Kidney (tissue), 13 donors: ENCODE measurements at regions not wholly inside any gene's neighbourhood (a gene's known extent, or its start where the extent isn't known, plus 50 kb on each side); places are given as distances from the start of the nearest gene placed in this dataset.

Experiments
- DNase-seq, 5 donors: peaks; one replicate each; pipeline ENCODE4 v3.0.0-alpha.2; 2013 to 2020
- FAIRE-seq: peaks from 2 replicates; lab custom pipeline; 2012; peaks lifted over from hg19 to GRCh38; lab: Jason Lieb, UNC
- H3K27ac ChIP-seq, 2 donors: one replicate each; pipeline ENCODE4 v1.7.0; 2013; ENCODE audit warnings: low read depth in 2 of 2, low read length in 2 of 2, inconsistent platforms in 1 of 2
- H3K27me3 ChIP-seq: one replicate; pipeline ENCODE4 v1.7.1; 2013; ENCODE audit warnings: low read length, inconsistent platforms; ENCODE audit not compliant: control insufficient read depth, insufficient read depth
- H3K36me3 ChIP-seq, 3 donors: one replicate each; pipeline versions ENCODE4 v1.7.0 to v1.7.1; 2013; ENCODE audit warnings: low read length in 3 of 3, control low read depth in 1 of 3, inconsistent platforms in 1 of 3; ENCODE audit not compliant: insufficient read depth in 3 of 3, control insufficient read depth in 2 of 3
- H3K4me1 ChIP-seq, 3 donors: one replicate each; pipeline versions ENCODE4 v1.7.0 to v1.7.1; 2013; ENCODE audit warnings: low read length in 3 of 3, inconsistent platforms in 1 of 3, low read depth in 1 of 3; ENCODE audit not compliant: control insufficient read depth in 2 of 3, insufficient read depth in 2 of 3
- H3K4me3 ChIP-seq, 3 donors: one replicate each; pipeline versions ENCODE4 v1.7.0 to v1.8.1; 2013; ENCODE audit warnings: low read length in 3 of 3, control low read depth in 1 of 3, inconsistent platforms in 1 of 3
- H3K9ac ChIP-seq, 3 donors: one replicate each; pipeline versions ENCODE4 v1.7.0 to v1.7.1; 2013; ENCODE audit warnings: low read length in 3 of 3, control low read depth in 1 of 3, inconsistent platforms in 1 of 3
- H3K9me3 ChIP-seq, 3 donors: one replicate each; pipeline versions ENCODE4 v1.7.0 to v1.7.1; 2013; ENCODE audit warnings: low read length in 3 of 3, control low read depth in 1 of 3, inconsistent platforms in 1 of 3; ENCODE audit not compliant: control insufficient read depth in 2 of 3, insufficient read depth in 1 of 3
- CTCF ChIP-seq: IDR thresholded peaks from 3 replicates; pipeline ENCODE4 v1.5.1; 2012; ENCODE audit warnings: mild to moderate bottlenecking, moderate library complexity, borderline replicate concordance; ENCODE audit not compliant: insufficient read depth; ENCODE audit errors: extremely low read depth
- intact Hi-C: fragments of 100-400 bp; cut with DNase I; formaldehyde crosslinking; loops from one replicate; pipeline ENCODE4 v1.11.1; 2022
- donor health status: control.
- donor health status: control.
- donor health status: control.
- donor health status: control.
- donor health status: control.
- donor health status: DM: yes; HTN: yes; CAD: no.
- donor health status: Normal renal cell carcinoma (clear cell type).

- peaks cover 0 to 4% (median 0%) of the 10 kb centered on the region in 3 donors for H3K4me1 ChIP-seq
- H3K36me3 ChIP-seq = no peaks in the 10 kb centered on the region
- no peaks in the 10 kb centered on the region for H3K27me3 ChIP-seq
- no peak overlapping the region for H3K27ac ChIP-seq
- FAIRE-seq = no peak
- H3K9ac ChIP-seq = no peak overlapping the region
- H3K4me3 ChIP-seq = no peak overlapping the region
- no peaks in the 10 kb centered on the region for H3K9me3 ChIP-seq
- intact Hi-C loops = no loop called here
- no peak for DNase-seq
- no peak for TF ChIP-seq CTCF
These were observed 195.8 kb upstream of the RASGEF1B start for GRCh38 chr4:81667539-81667938.

GRCh38 chr4:81666491-81666890, 194.8 kb upstream of the RASGEF1B start:
- Histone ChIP-seq H3K9me3 (no peaks in the 10 kb centered on the region), H3K36me3 (no peaks in the 10 kb centered on the region), H3K9ac (no peak overlapping the region), H3K27ac (no peak overlapping the region), H3K4me1 (peaks cover 0 to 4% (median 0%) of the 10 kb centered on the region in 3 donors), H3K27me3 (no peaks in the 10 kb centered on the region), H3K4me3 (no peak overlapping the region)
- FAIRE-seq = no peak
- DNase-seq = no peak
- no peak for TF ChIP-seq CTCF
- intact Hi-C loops = no loop called here

- no peak overlapping the region for H3K4me3 ChIP-seq
- H3K27me3 ChIP-seq = no peaks in the 10 kb centered on the region
- no peak overlapping the region for H3K27ac ChIP-seq
- no peak for DNase-seq
- peaks cover 0 to 4% (median 0%) of the 10 kb centered on the region in 3 donors for H3K4me1 ChIP-seq
- TF ChIP-seq CTCF = no peak
- no peak overlapping the region for H3K9ac ChIP-seq
- no peaks in the 10 kb centered on the region for H3K36me3 ChIP-seq
- no peaks in the 10 kb centered on the region for H3K9me3 ChIP-seq
- no peak for FAIRE-seq
- intact Hi-C loops = no loop called here
These were observed 193.9 kb upstream of the RASGEF1B start for GRCh38 chr4:81665649-81666048.

GRCh38 chr4:81665045-81665444, 193.3 kb upstream of the RASGEF1B start:
- no peak for TF ChIP-seq CTCF
- FAIRE-seq = no peak

More at GRCh38 chr4:81665045-81665444, 193.3 kb upstream of the RASGEF1B start:
- DNase-seq = no peak
- no peak overlapping the region for H3K9ac ChIP-seq
- peaks cover 0 to 4% (median 0%) of the 10 kb centered on the region in 3 donors for H3K4me1 ChIP-seq
- H3K27ac ChIP-seq = no peak overlapping the region
- H3K4me3 ChIP-seq = no peak overlapping the region
- intact Hi-C loops = no loop called here
- H3K9me3 ChIP-seq = no peaks in the 10 kb centered on the region
- H3K27me3 ChIP-seq = no peaks in the 10 kb centered on the region
- no peaks in the 10 kb centered on the region for H3K36me3 ChIP-seq
